KMS-11 (cell line): ENCODE measurements at regions not wholly inside any gene's neighbourhood (a gene's known extent, or its start where the extent isn't known, plus 50 kb on each side); places are given as distances from the start of the nearest gene placed in this dataset.

Experiments
- H2AFZ ChIP-seq: fragments of 200-600 bp; sonication (generic); 2 replicates; pipeline ENCODE4 v1.6.1; 2016; ENCODE audit warnings: antibody characterized with exemption, mixed run types, low read depth
- H3K27ac ChIP-seq: fragments of 200-600 bp; sonication (generic); 2 replicates; pipeline ENCODE4 v1.6.1; 2016; ENCODE audit warnings: mild to moderate bottlenecking, mixed run types
- H3K27me3 ChIP-seq: fragments of 200-600 bp; sonication (generic); 2 replicates; pipeline ENCODE4 v1.6.1; 2017; ENCODE audit warnings: mild to moderate bottlenecking, low read depth, mixed run types, moderate library complexity; ENCODE audit not compliant: insufficient read depth
- H3K36me3 ChIP-seq: fragments of 200-600 bp; sonication (generic); 2 replicates; pipeline ENCODE4 v1.6.1; 2017; ENCODE audit warnings: mild to moderate bottlenecking, mixed run types; ENCODE audit not compliant: insufficient read depth
- H3K4me1 ChIP-seq: fragments of 200-600 bp; sonication (generic); 2 replicates; pipeline ENCODE4 v1.6.1; 2016; ENCODE audit warnings: mild to moderate bottlenecking, low read depth, mixed run types; ENCODE audit not compliant: poor library complexity, severe bottlenecking
- H3K4me2 ChIP-seq: fragments of 200-600 bp; sonication (generic); 2 replicates; pipeline ENCODE4 v1.7.0; 2016; ENCODE audit warnings: mild to moderate bottlenecking, mixed run types
- H3K4me3 ChIP-seq: fragments of 200-600 bp; sonication (generic); IDR thresholded peaks from 2 replicates; pipeline ENCODE4 v1.6.1; 2017; ENCODE audit warnings: low read depth, low read length, mixed read lengths; ENCODE audit not compliant: insufficient read depth
- H3K79me2 ChIP-seq: fragments of 200-600 bp; sonication (generic); 2 replicates; pipeline ENCODE4 v1.6.1; 2016; ENCODE audit warnings: low read depth, mixed run types; ENCODE audit not compliant: insufficient read depth
- H3K9ac ChIP-seq: fragments of 200-600 bp; sonication (generic); 2 replicates; pipeline ENCODE4 v1.6.1; 2016; ENCODE audit warnings: mild to moderate bottlenecking, mixed run types
- H4K20me1 ChIP-seq: fragments of 200-600 bp; sonication (generic); 2 replicates; pipeline ENCODE4 v1.6.1; 2016; ENCODE audit warnings: mild to moderate bottlenecking, mixed run types; ENCODE audit not compliant: insufficient read depth
- TF ChIP-seq, protein P1 (sequence below): fragments of 200-600 bp; sonication (generic); conservative IDR thresholded peaks from 2 replicates; pipeline ENCODE4 v1.6.1; 2017; ENCODE audit warnings: low read depth, mild to moderate bottlenecking, antibody characterized with exemption, low read length, moderate library complexity, mixed read lengths

DNA sequence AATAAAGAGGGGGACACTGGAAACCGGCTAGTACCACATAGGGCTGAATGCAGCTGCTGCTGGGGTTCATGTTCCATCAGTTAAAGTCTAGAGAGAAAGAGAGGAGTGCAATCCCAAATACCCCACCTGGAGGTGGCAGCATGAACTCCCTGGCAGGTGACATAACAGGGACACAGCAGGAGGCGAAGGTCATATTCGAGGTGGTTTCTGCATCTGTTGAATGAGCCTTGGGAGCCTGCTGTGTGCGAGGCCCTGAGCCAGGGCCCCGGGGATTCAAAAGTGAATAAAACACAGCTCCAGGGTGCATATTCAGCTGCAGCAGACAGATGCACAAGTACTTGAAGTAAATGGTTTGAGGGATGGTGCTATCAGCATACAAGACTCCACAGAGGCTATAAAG, 456.8 kb downstream of the SETD4 start:
- no peaks in the 10 kb centered on the region for H3K79me2 ChIP-seq
- no peaks in the 10 kb centered on the region for H3K27me3 ChIP-seq
- no peak overlapping the region for H3K9ac ChIP-seq
- no peaks in the 10 kb centered on the region for H4K20me1 ChIP-seq
- no peak overlapping the region for H3K27ac ChIP-seq
- H3K36me3 ChIP-seq = no peaks in the 10 kb centered on the region
- no peak overlapping the region for H3K4me3 ChIP-seq
- no peak overlapping the region for H3K4me2 ChIP-seq
- H3K4me1 ChIP-seq = no peaks in the 10 kb centered on the region
- H2AFZ ChIP-seq = no peak overlapping the region
- TF ChIP-seq, protein P1, sequence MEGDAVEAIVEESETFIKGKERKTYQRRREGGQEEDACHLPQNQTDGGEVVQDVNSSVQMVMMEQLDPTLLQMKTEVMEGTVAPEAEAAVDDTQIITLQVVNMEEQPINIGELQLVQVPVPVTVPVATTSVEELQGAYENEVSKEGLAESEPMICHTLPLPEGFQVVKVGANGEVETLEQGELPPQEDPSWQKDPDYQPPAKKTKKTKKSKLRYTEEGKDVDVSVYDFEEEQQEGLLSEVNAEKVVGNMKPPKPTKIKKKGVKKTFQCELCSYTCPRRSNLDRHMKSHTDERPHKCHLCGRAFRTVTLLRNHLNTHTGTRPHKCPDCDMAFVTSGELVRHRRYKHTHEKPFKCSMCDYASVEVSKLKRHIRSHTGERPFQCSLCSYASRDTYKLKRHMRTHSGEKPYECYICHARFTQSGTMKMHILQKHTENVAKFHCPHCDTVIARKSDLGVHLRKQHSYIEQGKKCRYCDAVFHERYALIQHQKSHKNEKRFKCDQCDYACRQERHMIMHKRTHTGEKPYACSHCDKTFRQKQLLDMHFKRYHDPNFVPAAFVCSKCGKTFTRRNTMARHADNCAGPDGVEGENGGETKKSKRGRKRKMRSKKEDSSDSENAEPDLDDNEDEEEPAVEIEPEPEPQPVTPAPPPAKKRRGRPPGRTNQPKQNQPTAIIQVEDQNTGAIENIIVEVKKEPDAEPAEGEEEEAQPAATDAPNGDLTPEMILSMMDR = no peak

DNA sequence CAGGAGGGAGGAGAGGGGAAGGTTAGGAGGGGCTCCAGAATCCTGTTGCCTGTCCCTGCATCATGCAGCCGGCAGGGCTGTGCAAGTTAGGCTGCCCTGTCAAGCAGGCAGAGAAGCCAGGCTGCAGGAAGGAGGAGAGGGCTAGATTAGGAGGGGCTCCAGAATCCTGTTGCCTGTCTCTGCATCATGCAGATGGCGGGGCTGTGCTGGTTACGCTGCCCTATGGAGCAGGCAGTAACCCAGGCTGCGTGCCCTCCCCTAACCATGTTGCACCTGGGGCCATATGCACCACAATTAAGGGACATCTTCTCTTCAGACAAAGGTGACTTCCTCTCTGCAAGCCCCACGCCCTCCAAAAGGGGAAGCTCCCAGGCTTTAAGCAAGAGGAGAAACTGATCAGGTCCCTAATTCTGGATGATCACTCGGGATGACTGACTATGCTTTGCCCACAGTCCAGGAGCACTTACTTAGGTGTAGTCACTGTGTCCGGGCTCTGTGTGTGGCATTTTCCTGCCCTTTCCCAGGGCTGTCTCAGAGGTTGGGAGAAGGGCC, 457.4 kb downstream of the SETD4 start:
- Histone ChIP-seq H3K9ac (no peak overlapping the region), H2AFZ (no peak overlapping the region), H3K4me3 (no peak overlapping the region), H3K27ac (no peak overlapping the region), H3K4me2 (no peak overlapping the region), H3K4me1 (no peaks in the 10 kb centered on the region), H3K36me3 (no peaks in the 10 kb centered on the region), H4K20me1 (no peaks in the 10 kb centered on the region), H3K27me3 (no peaks in the 10 kb centered on the region), H3K79me2 (no peaks in the 10 kb centered on the region)
- TF ChIP-seq, protein P1 = no peak

DNA sequence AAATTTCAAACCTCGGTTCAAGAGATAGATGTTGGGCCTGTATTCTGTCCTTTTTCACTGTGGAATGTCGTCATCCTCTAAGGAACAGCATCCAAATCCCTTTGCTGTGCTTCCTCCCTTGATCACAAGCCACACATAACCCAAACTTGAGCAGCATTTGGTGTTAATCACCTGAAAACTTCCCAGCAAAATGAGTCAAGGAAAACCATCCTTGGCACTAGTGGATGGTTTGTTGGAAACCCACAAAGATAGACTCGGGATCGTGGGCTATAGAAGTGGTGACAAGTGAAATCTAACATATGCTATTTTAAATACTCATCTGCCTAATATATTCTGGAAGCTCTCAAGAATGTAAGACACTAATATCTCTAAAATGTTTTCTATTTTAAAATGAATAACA, 459.1 kb downstream of the SETD4 start:
- Histone ChIP-seq H3K27me3 (no peaks in the 10 kb centered on the region), H3K36me3 (no peaks in the 10 kb centered on the region), H2AFZ (no peak overlapping the region), H3K27ac (no peak overlapping the region), H3K4me3 (no peak overlapping the region), H3K4me2 (no peak overlapping the region), H3K79me2 (no peaks in the 10 kb centered on the region), H3K9ac (no peak overlapping the region), H3K4me1 (no peaks in the 10 kb centered on the region), H4K20me1 (no peaks in the 10 kb centered on the region)
- TF ChIP-seq, protein P1 = no peak

DNA sequence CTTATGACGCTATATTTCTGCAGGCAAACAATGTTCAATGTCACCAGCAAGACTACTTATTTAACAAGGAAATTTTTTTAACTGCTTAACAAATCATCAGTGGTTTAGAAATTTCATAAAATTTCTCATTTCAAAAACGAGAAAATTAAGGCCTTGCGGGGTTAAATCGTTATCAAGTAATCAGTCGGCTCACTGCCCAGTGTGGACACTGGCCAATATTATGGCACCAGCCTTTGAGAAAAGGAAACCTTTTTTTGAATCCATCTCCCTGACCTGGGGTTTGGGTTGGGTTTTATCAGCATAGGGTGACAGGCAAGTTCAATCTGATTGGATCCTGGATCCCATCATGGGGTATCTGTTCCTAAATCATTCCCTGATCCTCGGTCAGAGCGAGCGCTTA, 461.2 kb downstream of the SETD4 start:
- Histone ChIP-seq H3K4me3 (no peak overlapping the region), H3K79me2 (no peaks in the 10 kb centered on the region), H3K27ac (no peak overlapping the region), H4K20me1 (no peaks in the 10 kb centered on the region), H3K4me1 (no peaks in the 10 kb centered on the region), H3K9ac (no peak overlapping the region), H3K4me2 (no peak overlapping the region), H3K36me3 (no peaks in the 10 kb centered on the region), H3K27me3 (no peaks in the 10 kb centered on the region), H2AFZ (no peak overlapping the region)
- TF ChIP-seq, protein P1 = no peak
